ENCODE measurements at regions not wholly inside any gene's neighbourhood (a gene's known extent, or its start where the extent isn't known, plus 50 kb on each side); places are given as distances from the start of the nearest gene placed in this dataset.
"Not testable (repeated sequence)": the region's sequence is repeated elsewhere in the genome, so short reads cannot be mapped to it uniquely, and the experiment has no call there.

- DNase-seq (ENCODE audit: extremely low read depth, low read depth), result no peak
These were observed 250.4 kb upstream of the CDH12 start for GRCh38 chr5:23103566-23103965.

DNA sequence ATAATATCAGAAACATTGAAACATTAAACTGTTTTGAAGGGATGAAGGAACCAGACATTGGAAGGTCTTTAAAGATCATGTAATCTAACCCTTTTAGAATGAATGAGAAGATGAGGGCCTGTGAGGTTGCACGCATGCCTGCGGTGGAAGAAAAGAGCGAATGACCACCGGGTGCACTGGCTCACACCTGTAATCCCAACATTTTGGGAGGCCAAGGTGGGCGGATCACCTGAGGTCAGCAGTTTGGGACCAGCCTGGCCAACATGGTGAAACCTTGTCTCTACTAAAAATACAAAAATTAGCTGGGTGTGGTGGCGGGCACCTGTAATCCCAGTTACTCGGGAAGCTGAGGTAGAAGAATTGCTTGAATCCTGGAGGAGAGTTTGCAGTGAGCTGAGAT is 242.3 kb upstream of the CDH12 start:
- not testable (repeated sequence) for DNase-seq (ENCODE audit: extremely low read depth, low read depth)

GRCh38 chr5:23089286-23089685 is 236.1 kb upstream of the CDH12 start:
- no peak for DNase-seq (ENCODE audit: extremely low read depth, low read depth)

- DNase-seq (ENCODE audit: extremely low read depth, low read depth), result no peak
These were observed 231.7 kb upstream of the CDH12 start for GRCh38 chr5:23084815-23085214.

DNA sequence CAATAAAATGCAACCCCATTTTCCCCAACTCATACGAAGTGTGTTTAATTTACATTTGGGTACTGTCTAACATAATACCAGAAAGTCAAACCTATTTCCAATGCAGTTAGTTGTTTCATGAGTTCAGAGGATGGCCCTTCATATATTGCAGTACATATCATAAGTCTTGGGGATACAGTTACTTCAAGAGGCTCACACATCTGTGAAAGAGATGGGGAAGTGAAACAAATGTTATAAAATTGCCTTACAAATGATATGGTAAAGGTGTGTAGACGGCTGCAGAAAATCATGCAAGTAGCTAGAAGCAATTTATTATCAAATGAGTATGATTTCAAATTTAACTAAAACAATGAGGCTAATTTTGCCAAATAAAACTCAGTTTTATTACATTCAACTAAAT is 219.0 kb upstream of the CDH12 start:
- no peak for DNase-seq (ENCODE audit: extremely low read depth, low read depth)

- no peak for DNase-seq (ENCODE audit: extremely low read depth, low read depth)
These were observed 218.5 kb upstream of the CDH12 start for GRCh38 chr5:23071682-23072081.

DNA sequence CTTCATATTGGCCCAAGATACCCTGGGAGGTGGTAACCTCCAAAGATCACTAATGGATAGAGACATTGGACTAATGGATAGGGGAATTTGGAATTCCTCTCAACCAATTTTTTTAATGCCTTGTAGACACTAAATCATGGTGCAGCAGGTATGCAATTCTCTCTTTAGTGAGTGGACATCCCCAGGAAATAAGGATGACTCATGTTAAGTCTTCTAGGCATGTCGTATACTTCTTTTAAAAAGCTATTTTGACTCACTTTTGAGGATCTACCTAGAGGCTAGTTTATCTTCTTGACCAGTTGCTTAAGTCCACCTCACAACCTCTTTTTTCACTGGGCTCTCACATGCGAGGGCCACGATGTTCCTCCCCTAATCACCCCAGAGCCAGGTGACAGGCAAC is 211.6 kb upstream of the CDH12 start:
- DNase-seq (ENCODE audit: extremely low read depth, low read depth), result no peak

GRCh38 chr5:23053846-23054245 is 200.7 kb upstream of the CDH12 start:
- no peak for DNase-seq (ENCODE audit: extremely low read depth, low read depth)

DNA sequence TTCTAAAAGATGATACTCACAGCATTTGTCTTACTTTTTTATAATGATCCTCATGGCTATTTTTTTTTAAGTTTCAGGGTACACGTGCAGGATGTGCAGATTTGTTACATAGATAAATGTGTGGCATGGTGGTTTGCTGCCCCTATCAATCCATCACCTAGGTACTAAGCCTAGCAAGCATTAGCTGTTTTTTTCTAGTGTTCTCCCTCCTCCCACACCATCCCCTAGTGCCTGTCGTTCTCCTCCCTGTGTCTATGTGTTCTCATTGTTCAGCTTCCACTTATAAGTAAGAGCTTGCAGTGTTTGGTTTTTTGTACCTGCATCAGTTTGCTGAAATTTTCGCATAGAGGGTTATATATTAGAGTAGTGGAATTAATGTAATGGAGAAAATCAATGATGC is 189.1 kb upstream of the CDH12 start:
- no peak for DNase-seq (ENCODE audit: extremely low read depth, low read depth)

- no peak for DNase-seq (ENCODE audit: extremely low read depth, low read depth)
These were observed 182.5 kb upstream of the CDH12 start for GRCh38 chr5:23035555-23036090.

DNA sequence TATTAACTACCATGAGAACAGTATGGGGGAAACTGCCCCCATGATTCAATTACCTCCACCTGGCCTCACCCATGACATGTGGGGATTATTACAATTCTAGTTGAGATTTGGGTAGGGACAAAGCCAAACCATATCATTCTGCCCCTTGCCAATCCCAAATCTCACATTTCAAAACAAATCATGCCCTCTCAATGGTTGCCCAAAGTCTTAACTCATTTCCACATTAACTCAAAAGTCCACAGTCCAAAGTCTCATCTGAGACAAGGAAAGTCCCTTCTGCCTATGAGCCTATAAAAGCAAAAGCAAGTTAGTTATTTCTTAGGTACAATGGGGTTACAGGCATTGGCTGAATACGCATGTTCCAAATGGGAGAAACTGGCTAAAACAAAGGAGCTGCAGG is 180.7 kb upstream of the CDH12 start:
- no peak for DNase-seq (ENCODE audit: extremely low read depth, low read depth)

- DNase-seq (ENCODE audit: extremely low read depth, low read depth), result no peak
These were observed 176.1 kb upstream of the CDH12 start for GRCh38 chr5:23029290-23029689.

DNA sequence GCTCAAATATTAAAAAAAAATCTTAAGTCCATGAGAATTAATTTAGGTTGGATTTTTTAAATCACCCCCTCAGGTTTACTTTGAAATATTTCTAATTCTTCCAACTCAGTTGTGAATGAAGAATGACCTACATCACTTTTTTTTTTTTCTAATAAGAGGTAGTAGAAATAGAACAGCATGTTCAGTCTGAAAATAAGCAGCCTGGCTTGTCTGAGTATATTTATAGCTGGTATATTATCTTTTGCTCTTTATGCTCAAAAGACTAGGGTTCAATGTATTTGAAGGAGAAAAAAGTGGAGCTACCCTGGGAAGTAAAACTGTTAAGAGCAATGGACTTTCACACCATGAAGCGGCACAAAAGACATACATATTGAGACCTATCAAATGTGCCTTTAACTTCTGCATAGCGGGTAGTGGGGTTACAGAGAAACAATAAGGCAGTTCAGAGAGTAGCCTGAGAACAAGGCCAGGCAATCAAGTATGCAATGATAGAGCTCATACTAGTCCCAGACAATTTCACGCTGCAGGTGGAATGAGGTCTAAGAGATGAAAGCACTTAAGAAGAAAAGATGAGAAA is 175.4 kb upstream of the CDH12 start:
- no peak for DNase-seq (ENCODE audit: extremely low read depth, low read depth)

DNA sequence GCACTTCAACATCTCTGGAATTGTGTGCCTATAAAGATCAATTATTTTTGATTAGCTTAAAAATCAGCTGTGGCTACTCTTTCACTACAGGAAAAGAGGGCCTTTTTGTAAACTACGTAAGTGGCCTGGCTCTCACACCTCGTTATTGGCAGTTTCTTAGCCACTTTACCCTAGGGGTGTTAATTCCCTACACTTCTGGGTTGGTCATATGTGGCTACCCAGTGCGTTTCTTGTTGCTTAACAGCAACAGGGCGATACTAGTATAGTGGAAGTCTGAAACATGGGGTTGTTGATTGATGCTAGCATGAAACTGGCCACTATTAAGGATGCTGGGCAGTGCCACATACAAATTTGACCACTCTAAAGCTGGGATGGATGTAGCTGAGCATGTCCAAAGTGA is 174.7 kb upstream of the CDH12 start:
- DNase-seq (ENCODE audit: extremely low read depth, low read depth), result no peak

DNA sequence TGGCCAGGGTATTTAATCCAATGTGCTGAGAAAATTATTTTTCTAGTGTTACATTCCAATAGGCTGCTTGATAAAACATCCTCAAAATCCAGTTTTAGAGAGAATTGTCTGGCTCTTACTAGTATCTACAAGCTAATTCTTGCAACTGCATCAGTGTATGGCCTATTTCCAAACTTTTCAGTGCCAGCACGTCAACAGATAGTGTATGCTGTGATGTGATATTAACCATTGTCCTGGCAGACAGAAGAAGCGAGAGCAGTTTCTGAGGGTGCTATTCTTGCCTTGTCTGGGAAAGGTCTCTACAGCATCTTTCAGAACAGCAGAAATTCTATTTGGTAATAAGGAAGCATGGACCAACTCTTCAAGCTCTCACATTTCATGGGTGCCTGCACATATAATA is 174.2 kb upstream of the CDH12 start:
- no peak for DNase-seq (ENCODE audit: extremely low read depth, low read depth)

DNA sequence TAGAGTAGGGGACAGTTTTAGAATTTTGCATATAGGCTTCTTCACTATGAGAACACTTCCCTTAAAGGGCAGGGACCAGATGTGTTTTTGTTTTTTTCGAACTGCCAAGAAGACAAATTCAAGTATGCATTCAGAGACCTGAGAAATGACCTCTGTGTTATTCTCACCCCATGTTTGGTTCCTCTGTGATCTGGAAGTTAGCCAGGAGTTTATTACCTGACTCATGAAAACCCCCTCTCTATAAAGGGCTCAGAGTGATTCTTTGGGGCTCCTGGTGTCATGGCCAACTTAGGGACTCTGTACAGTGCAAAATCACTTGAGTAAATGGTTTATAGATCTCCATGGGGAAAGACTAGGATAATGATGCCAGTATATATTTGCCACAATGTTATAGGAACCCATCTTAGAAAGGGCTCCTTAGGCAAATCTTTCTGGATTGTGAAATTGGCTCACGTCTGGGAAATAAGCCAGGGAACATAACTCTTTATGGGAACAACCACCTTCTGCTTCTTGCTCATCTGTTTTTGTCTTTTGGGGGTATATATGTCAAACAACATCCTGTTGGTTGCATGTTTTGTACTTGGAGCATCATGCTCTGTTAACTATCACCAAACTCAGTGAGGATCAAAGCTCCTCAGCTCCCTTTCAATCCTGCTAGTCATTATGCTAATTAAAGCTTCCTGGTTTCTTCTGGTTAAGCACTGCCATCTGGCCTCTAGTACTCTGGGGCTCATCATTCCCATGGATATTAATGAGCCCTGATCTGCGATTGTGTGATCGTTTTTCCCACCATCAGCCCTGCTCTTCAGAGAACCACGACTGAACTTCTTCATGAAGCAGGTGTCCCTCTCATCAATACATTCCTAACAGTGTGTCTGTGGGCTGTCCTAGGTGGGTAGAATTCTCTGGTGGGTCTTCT is 173.4 kb upstream of the CDH12 start:
- DNase-seq (ENCODE audit: extremely low read depth, low read depth), result no peak

DNA sequence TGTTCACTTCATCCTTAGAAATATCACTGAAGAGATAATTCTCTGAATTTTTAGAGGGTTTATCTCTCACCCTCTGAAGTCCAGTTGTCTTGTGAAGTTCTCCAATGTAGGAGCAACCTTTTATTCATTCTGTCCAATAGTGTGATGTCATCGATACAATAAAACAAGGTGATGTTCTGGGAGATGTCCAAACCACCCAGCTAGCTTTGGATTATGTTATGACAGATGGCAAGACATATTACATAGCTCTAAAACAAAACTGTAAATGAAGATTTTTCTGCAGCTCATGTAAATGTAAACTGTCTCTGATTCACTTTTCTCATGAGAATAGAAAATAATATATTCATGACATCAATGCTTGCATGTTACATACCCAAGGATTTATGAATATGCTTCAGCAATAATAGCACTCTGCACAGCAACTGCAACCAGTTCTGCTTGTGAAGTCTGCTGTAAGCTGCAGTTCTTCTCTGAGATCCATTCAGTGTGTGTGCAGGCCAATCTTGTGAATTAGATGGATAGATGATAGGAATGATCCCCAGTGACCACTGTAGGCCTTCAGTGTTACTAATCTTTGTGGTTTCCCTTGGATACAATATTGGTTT is 172.6 kb upstream of the CDH12 start:
- no peak for DNase-seq (ENCODE audit: extremely low read depth, low read depth)

- DNase-seq (ENCODE audit: extremely low read depth, low read depth), result no peak
These were observed 171.3 kb upstream of the CDH12 start for GRCh38 chr5:23024470-23024869.

- DNase-seq (ENCODE audit: extremely low read depth, low read depth), result no peak
These were observed 161.7 kb upstream of the CDH12 start for GRCh38 chr5:23014825-23015224.

DNA sequence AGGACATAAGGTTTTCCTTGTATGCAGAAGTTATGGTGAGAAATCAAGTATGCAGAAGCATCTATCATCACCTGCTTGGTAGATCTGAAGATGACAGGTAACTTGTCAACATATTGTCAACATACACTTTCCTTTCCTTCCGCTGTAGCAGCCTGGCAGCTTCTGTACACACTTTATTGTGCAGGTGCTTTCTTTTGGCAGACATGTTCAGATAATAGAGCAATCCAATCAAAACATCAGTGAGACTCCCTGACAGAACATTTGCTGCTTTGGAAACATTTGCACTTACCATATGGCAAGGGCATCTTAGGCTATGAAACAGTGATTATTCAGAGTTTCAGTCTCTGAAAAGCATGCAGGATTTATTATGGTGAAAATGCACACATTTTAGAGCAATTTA is 161.1 kb upstream of the CDH12 start:
- no peak for DNase-seq (ENCODE audit: extremely low read depth, low read depth)

GRCh38 chr5:23013395-23013998 is 160.4 kb upstream of the CDH12 start:
- peak; percentile 7 for DNase-seq (ENCODE audit: extremely low read depth, low read depth)

Data from NCI-H460 (cell line).